22Rv1 (cell line): ENCODE measurements at regions not wholly inside any gene's neighbourhood (a gene's known extent, or its start where the extent isn't known, plus 50 kb on each side); places are given as distances from the start of the nearest gene placed in this dataset.

Experiments
- CTCF ChIP-seq: fragments of 450-650 bp; IDR thresholded peaks from 2 replicates; pipeline ENCODE4 v1.5.1; 2017; ENCODE audit warnings: mild to moderate bottlenecking
- ZFX ChIP-seq: fragments of 450-650 bp; IDR thresholded peaks from 2 replicates; pipeline ENCODE4 v1.6.1; 2017; ENCODE audit warnings: antibody characterized with exemption, borderline replicate concordance

- TF ChIP-seq CTCF (no peak), ZFX (no peak)
These were observed 140.2 kb downstream of the MIS18A start for GRCh38 chr21:32138658-32139057.
